ENCODE measurements at regions not wholly inside any gene's neighbourhood (a gene's known extent, or its start where the extent isn't known, plus 50 kb on each side); places are given as distances from the start of the nearest gene placed in this dataset.

GRCh38 chr6:165925474-165926156 lies 242.0 kb downstream of the TBXT start:
- H3K9ac ChIP-seq (ENCODE audit: low read length): no peak overlapping the region
- H3K9me3 ChIP-seq (ENCODE audit: control insufficient read depth, low read length): no peaks in the 10 kb centered on the region

GRCh38 chr6:165922309-165922794 lies 245.3 kb downstream of the TBXT start:
- Histone ChIP-seq H3K9me3 (ENCODE audit: control insufficient read depth, low read length) (no peaks in the 10 kb centered on the region), H3K9ac (ENCODE audit: low read length) (no peak overlapping the region), H3K4me1 (ENCODE audit: control insufficient read depth, insufficient read depth, low read length) (no peaks in the 10 kb centered on the region), H3K36me3 (ENCODE audit: control insufficient read depth, insufficient read depth, low read length, severe bottlenecking) (no peaks in the 10 kb centered on the region), H3K27me3 (replicated peaks; ENCODE audit: control insufficient read depth, insufficient read depth, low read length) (no peaks in the 10 kb centered on the region), H3K4me3 (ENCODE audit: low read length) (no peak overlapping the region)
- no peak for DNase-seq (ENCODE audit: low read depth)

More at GRCh38 chr6:165925474-165926156, 242.0 kb downstream of the TBXT start:
- Histone ChIP-seq H3K27me3 (replicated peaks; ENCODE audit: control insufficient read depth, insufficient read depth, low read length) (no peaks in the 10 kb centered on the region), H3K36me3 (ENCODE audit: control insufficient read depth, insufficient read depth, low read length, severe bottlenecking) (no peaks in the 10 kb centered on the region), H3K4me1 (ENCODE audit: control insufficient read depth, insufficient read depth, low read length) (no peaks in the 10 kb centered on the region), H3K4me3 (ENCODE audit: low read length) (no peak overlapping the region)
- no peak for DNase-seq (ENCODE audit: low read depth)

GRCh38 chr6:165920896-165921671 lies 246.6 kb downstream of the TBXT start:
- Histone ChIP-seq H3K9ac (ENCODE audit: low read length) (no peak overlapping the region), H3K9me3 (ENCODE audit: control insufficient read depth, low read length) (no peaks in the 10 kb centered on the region), H3K27me3 (replicated peaks; ENCODE audit: control insufficient read depth, insufficient read depth, low read length) (no peaks in the 10 kb centered on the region), H3K4me1 (ENCODE audit: control insufficient read depth, insufficient read depth, low read length) (no peaks in the 10 kb centered on the region), H3K36me3 (ENCODE audit: control insufficient read depth, insufficient read depth, low read length, severe bottlenecking) (no peaks in the 10 kb centered on the region), H3K4me3 (ENCODE audit: low read length) (no peak overlapping the region)
- no peak for DNase-seq (ENCODE audit: low read depth)

GRCh38 chr6:165917576-165917975 lies 250.1 kb downstream of the TBXT start:
- Histone ChIP-seq H3K9ac (ENCODE audit: low read length) (no peak overlapping the region), H3K4me1 (ENCODE audit: control insufficient read depth, insufficient read depth, low read length) (no peaks in the 10 kb centered on the region), H3K9me3 (ENCODE audit: control insufficient read depth, low read length) (no peaks in the 10 kb centered on the region), H3K27me3 (replicated peaks; ENCODE audit: control insufficient read depth, insufficient read depth, low read length) (peaks cover 6% of the 10 kb centered on the region), H3K36me3 (ENCODE audit: control insufficient read depth, insufficient read depth, low read length, severe bottlenecking) (no peaks in the 10 kb centered on the region), H3K4me3 (ENCODE audit: low read length) (no peak overlapping the region)
- DNase-seq (ENCODE audit: low read depth): no peak

GRCh38 chr6:165915022-165915770 lies 252.2 kb upstream of the PDE10A start:
- H3K4me1 ChIP-seq (ENCODE audit: control insufficient read depth, insufficient read depth, low read length): no peaks in the 10 kb centered on the region
- DNase-seq (ENCODE audit: low read depth): no peak
- H3K36me3 ChIP-seq (ENCODE audit: control insufficient read depth, insufficient read depth, low read length, severe bottlenecking): no peaks in the 10 kb centered on the region
- no peak overlapping the region for H3K4me3 ChIP-seq (ENCODE audit: low read length)
- no peak overlapping the region for H3K9ac ChIP-seq (ENCODE audit: low read length)
- no peaks in the 10 kb centered on the region for H3K9me3 ChIP-seq (ENCODE audit: control insufficient read depth, low read length)
- H3K27me3 ChIP-seq (replicated peaks; ENCODE audit: control insufficient read depth, insufficient read depth, low read length): peaks cover 6% of the 10 kb centered on the region

GRCh38 chr6:165913676-165914570 lies 250.9 kb upstream of the PDE10A start:
- no peak for DNase-seq (ENCODE audit: low read depth)
- Histone ChIP-seq H3K36me3 (ENCODE audit: control insufficient read depth, insufficient read depth, low read length, severe bottlenecking) (no peaks in the 10 kb centered on the region), H3K9ac (ENCODE audit: low read length) (no peak overlapping the region), H3K4me3 (ENCODE audit: low read length) (no peak overlapping the region), H3K9me3 (ENCODE audit: control insufficient read depth, low read length) (no peaks in the 10 kb centered on the region), H3K27me3 (replicated peaks; ENCODE audit: control insufficient read depth, insufficient read depth, low read length) (peaks cover 6% of the 10 kb centered on the region), H3K4me1 (ENCODE audit: control insufficient read depth, insufficient read depth, low read length) (no peaks in the 10 kb centered on the region)

GRCh38 chr6:165910184-165910966 lies 247.3 kb upstream of the PDE10A start:
- H3K9ac ChIP-seq (ENCODE audit: low read length): no peak overlapping the region
- H3K27me3 ChIP-seq (replicated peaks; ENCODE audit: control insufficient read depth, insufficient read depth, low read length): peaks cover 12% of the 10 kb centered on the region
- no peaks in the 10 kb centered on the region for H3K4me1 ChIP-seq (ENCODE audit: control insufficient read depth, insufficient read depth, low read length)
- no peak for DNase-seq (ENCODE audit: low read depth)
- no peaks in the 10 kb centered on the region for H3K9me3 ChIP-seq (ENCODE audit: control insufficient read depth, low read length)
- no peaks in the 10 kb centered on the region for H3K36me3 ChIP-seq (ENCODE audit: control insufficient read depth, insufficient read depth, low read length, severe bottlenecking)
- H3K4me3 ChIP-seq (ENCODE audit: low read length): no peak overlapping the region

- Histone ChIP-seq H3K4me1 (ENCODE audit: control insufficient read depth, insufficient read depth, low read length) (no peaks in the 10 kb centered on the region), H3K9me3 (ENCODE audit: control insufficient read depth, low read length) (no peaks in the 10 kb centered on the region), H3K36me3 (ENCODE audit: control insufficient read depth, insufficient read depth, low read length, severe bottlenecking) (no peaks in the 10 kb centered on the region), H3K9ac (ENCODE audit: low read length) (no peak overlapping the region), H3K27me3 (replicated peaks; ENCODE audit: control insufficient read depth, insufficient read depth, low read length) (peaks cover 7% of the 10 kb centered on the region), H3K4me3 (ENCODE audit: low read length) (no peak overlapping the region)
- no peak for DNase-seq (ENCODE audit: low read depth)
Measured at GRCh38 chr6:165906736-165907135, 243.7 kb upstream of the PDE10A start.

- peaks cover 7% of the 10 kb centered on the region for H3K27me3 ChIP-seq (replicated peaks; ENCODE audit: control insufficient read depth, insufficient read depth, low read length)
- no peaks in the 10 kb centered on the region for H3K4me1 ChIP-seq (ENCODE audit: control insufficient read depth, insufficient read depth, low read length)
- H3K9ac ChIP-seq (ENCODE audit: low read length): no peak overlapping the region
- no peaks in the 10 kb centered on the region for H3K9me3 ChIP-seq (ENCODE audit: control insufficient read depth, low read length)
- no peak overlapping the region for H3K4me3 ChIP-seq (ENCODE audit: low read length)
- DNase-seq (ENCODE audit: low read depth): no peak
- H3K36me3 ChIP-seq (ENCODE audit: control insufficient read depth, insufficient read depth, low read length, severe bottlenecking): no peaks in the 10 kb centered on the region
Measured at GRCh38 chr6:165905744-165906143, 242.7 kb upstream of the PDE10A start.

GRCh38 chr6:165900970-165901369 lies 237.9 kb upstream of the PDE10A start:
- DNase-seq (ENCODE audit: low read depth): no peak
- Histone ChIP-seq H3K9me3 (ENCODE audit: control insufficient read depth, low read length) (no peaks in the 10 kb centered on the region), H3K36me3 (ENCODE audit: control insufficient read depth, insufficient read depth, low read length, severe bottlenecking) (no peaks in the 10 kb centered on the region), H3K4me1 (ENCODE audit: control insufficient read depth, insufficient read depth, low read length) (no peaks in the 10 kb centered on the region), H3K9ac (ENCODE audit: low read length) (no peak overlapping the region), H3K4me3 (ENCODE audit: low read length) (no peak overlapping the region), H3K27me3 (replicated peaks; ENCODE audit: control insufficient read depth, insufficient read depth, low read length) (peaks cover 4% of the 10 kb centered on the region)

Data from adipocyte (in vitro differentiated cells).